Body of pancreas (tissue), 4 donors: ENCODE measurements at regions not wholly inside any gene's neighbourhood (a gene's known extent, or its start where the extent isn't known, plus 50 kb on each side); places are given as distances from the start of the nearest gene placed in this dataset.

Experiments used
- CTCF ChIP-seq, 7 experiments: fragments of 450-650 bp in 4 of 7; fragments of 200-600 bp in 3 of 7; sonication (generic) in 3 of 7; IDR thresholded peaks; one replicate each; pipeline ENCODE4 v1.5.1; 2016 to 2019; ENCODE audit warnings: antibody characterized with exemption in 7 of 7
- POLR2A ChIP-seq, 3 donors: fragments of 450-650 bp; IDR thresholded peaks; one replicate each; pipeline ENCODE4 v1.6.1; 2016; ENCODE audit warnings: antibody characterized with exemption in 3 of 3, mild to moderate bottlenecking in 2 of 3

GRCh38 chr6:80725156-80725930 lies 618.9 kb downstream of the BCKDHB start:
- TF ChIP-seq CTCF (IDR thresholded peaks at IDR 0.05), result no peak
- no peak for TF ChIP-seq POLR2A (IDR thresholded peaks at IDR 0.05)
